HepG2 (cell line): ENCODE measurements at regions not wholly inside any gene's neighbourhood (a gene's known extent, or its start where the extent isn't known, plus 50 kb on each side); places are given as distances from the start of the nearest gene placed in this dataset.

Experiments used
- ATF1 ChIP-seq: IDR thresholded peaks from 2 replicates; pipeline ENCODE4 v1.6.1; 2016; ENCODE audit warnings: mild to moderate bottlenecking, control low read depth
- EZH2 ChIP-seq: conservative IDR thresholded peaks from 2 replicates; pipeline ENCODE4 v1.6.1; 2012; ENCODE audit warnings: mild to moderate bottlenecking, low read depth, low read length, moderate library complexity
- FOSL1 ChIP-seq: sonication (generic); formaldehyde crosslinking; IDR thresholded peaks from 2 replicates; pipeline ENCODE4 v1.9.0; 2021; ENCODE audit warnings: missing genetic modification reagents, borderline replicate concordance
- GABPA ChIP-seq, 2 experiments: IDR thresholded peaks; 2 replicates each; pipeline ENCODE4 v1.6.1; 2011 to 2016; ENCODE audit warnings: low read depth in 2 of 2, low read length in 1 of 2, missing biosample characterization in 1 of 2, missing genetic modification characterization in 1 of 2
- HMG20B ChIP-seq: conservative IDR thresholded peaks from 2 replicates; pipeline ENCODE4 v1.6.1; 2016; ENCODE audit warnings: missing genetic modification reagents, missing compliant biosample characterization
- MTA3 ChIP-seq: sonication (generic); formaldehyde crosslinking; IDR thresholded peaks from 2 replicates; pipeline ENCODE4 v1.4.0; 2020; ENCODE audit warnings: missing genetic modification reagents
- NFIC ChIP-seq: IDR thresholded peaks from 2 replicates; pipeline ENCODE4 v1.6.1; 2012; ENCODE audit warnings: mild to moderate bottlenecking, low read length, inconsistent platforms
- NR2F1 ChIP-seq, 2 experiments: fragments of 450-650 bp in 1 of 2; formaldehyde crosslinking in 1 of 2; IDR thresholded peaks; 2 replicates each; pipeline versions ENCODE4 v1.5.0 to v1.6.1; 2016 to 2020; ENCODE audit warnings: mild to moderate bottlenecking in 1 of 2, missing compliant biosample characterization in 1 of 2, missing genetic modification reagents in 1 of 2, moderate library complexity in 1 of 2
- POLR2A ChIP-seq, 2 experiments: IDR thresholded peaks; 2 replicates each; pipeline ENCODE4 v1.6.1; 2011; ENCODE audit warnings: low read depth in 2 of 2, low read length in 2 of 2, mild to moderate bottlenecking in 1 of 2, moderate library complexity in 1 of 2; ENCODE audit not compliant: insufficient read depth in 1 of 2
- SUZ12 ChIP-seq: fragments of 150-350 bp; IDR thresholded peaks from 2 replicates; pipeline ENCODE4 v1.6.1; 2014; ENCODE audit warnings: low read depth, low read length
- TARDBP ChIP-seq: sonication (generic); formaldehyde crosslinking; IDR thresholded peaks from 2 replicates; pipeline ENCODE4 v1.8.0; 2022; ENCODE audit warnings: mild to moderate bottlenecking, missing genetic modification reagents
- ZNF263 ChIP-seq: sonication (generic); formaldehyde crosslinking; IDR thresholded peaks from 2 replicates; pipeline ENCODE4 v1.4.0; 2020; ENCODE audit warnings: missing genetic modification reagents
- ZNF549 ChIP-seq: sonication (generic); formaldehyde crosslinking; IDR thresholded peaks from 2 replicates; pipeline ENCODE4 v1.5.0; 2020; ENCODE audit warnings: missing genetic modification reagents
- ZSCAN12 ChIP-seq: sonication (generic); formaldehyde crosslinking; IDR thresholded peaks from 2 replicates; pipeline ENCODE4 v1.9.0; 2021; ENCODE audit warnings: mild to moderate bottlenecking, missing genetic modification reagents

DNA sequence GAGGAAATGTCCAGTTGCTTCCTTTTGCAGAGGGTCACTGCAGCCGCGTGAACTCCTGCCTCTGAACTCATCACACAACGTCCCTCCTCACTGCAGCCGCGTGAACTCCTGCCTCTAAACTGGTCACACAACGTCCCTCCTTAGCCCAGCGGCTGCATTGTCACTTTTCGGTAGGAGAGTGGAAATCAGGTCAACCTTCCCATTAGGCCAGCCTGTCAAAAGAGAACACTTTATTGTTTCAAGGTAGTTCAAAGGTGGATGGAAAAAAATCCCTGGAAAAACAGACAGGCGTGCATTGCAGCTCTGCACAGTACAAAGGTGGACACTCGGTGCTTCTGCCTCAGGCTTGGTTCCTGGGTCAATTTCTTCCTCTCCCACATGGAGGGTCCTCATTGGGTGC lies 280.2 kb downstream of the FOXL1 start:
- TF ChIP-seq POLR2A (IDR thresholded peaks at IDR 0.05; ENCODE audit: insufficient read depth in 1 of 2, low read depth in 2 of 2, low read length in 2 of 2) (no peak), ATF1 (CRISPR knock-in tag) (no peak), GABPA (IDR thresholded peaks at IDR 0.05; ENCODE audit: low read depth, low read length) (no peak), GABPA (CRISPR knock-in tag; IDR thresholded peaks at IDR 0.05; ENCODE audit: low read depth) (no peak), FOSL1 (no peak), EZH2 (no peak), MTA3 (CRISPR knock-in tag) (no peak), SUZ12 (no peak), ZNF263 (CRISPR knock-in tag) (peak; percentile 31; the same call in 1 of the 2 replicates), HMG20B (CRISPR knock-in tag) (no peak), TARDBP (no peak), ZSCAN12 (CRISPR knock-in tag) (no peak), NFIC (no peak), NR2F1 (CRISPR knock-in tag; IDR thresholded peaks at IDR 0.05) (no peak), ZNF549 (CRISPR knock-in tag) (no peak)
